Testis (tissue), 2 donors: ENCODE measurements at regions not wholly inside any gene's neighbourhood (a gene's known extent, or its start where the extent isn't known, plus 50 kb on each side); places are given as distances from the start of the nearest gene placed in this dataset.

Experiments
- DNase-seq: peaks from one replicate; pipeline ENCODE4 v3.0.0-alpha.2; 2019
- H3K27ac ChIP-seq, 2 donors: fragments of 200-600 bp; sonication (generic); one replicate each; pipeline ENCODE4 v1.5.1; 2019
- H3K27me3 ChIP-seq: fragments of 200-600 bp; sonication (generic); one replicate; pipeline ENCODE4 v1.5.1; 2019
- H3K36me3 ChIP-seq: fragments of 200-600 bp; sonication (generic); one replicate; pipeline ENCODE4 v1.5.1; 2017; ENCODE audit warnings: low read depth; ENCODE audit errors: missing control alignments
- H3K4me1 ChIP-seq: fragments of 200-600 bp; sonication (generic); one replicate; pipeline ENCODE4 v1.5.1; 2019
- H3K4me3 ChIP-seq, 2 donors: fragments of 200-600 bp; sonication (generic); one replicate each; pipeline ENCODE4 v1.5.1; 2017 to 2019
- H3K9me3 ChIP-seq: fragments of 200-600 bp; sonication (generic); one replicate; pipeline ENCODE4 v1.5.1; 2017
- POLR2A ChIP-seq: fragments of 450-650 bp; IDR thresholded peaks from one replicate; pipeline ENCODE4 v1.6.1; 2017; ENCODE audit warnings: antibody characterized with exemption, mild to moderate bottlenecking, moderate library complexity
- WGBS, 2 donors: methylation state at CpG; one replicate each; pipeline ENCODE4 v1.1.5; 2018; 5-methylcytosine and 5-hydroxymethylcytosine counted together
- intact Hi-C: fragments of 100-400 bp; cut with DNase I; formaldehyde crosslinking; loops from one replicate; pipeline ENCODE4 v1.15.1; 2023; ENCODE audit warnings: low total_unique reads
- TF ChIP-seq, protein P1 (sequence below), 3 experiments: fragments of 450-650 bp in 2 of 3; fragments of 200-600 bp in 1 of 3; sonication (generic) in 1 of 3; IDR thresholded peaks; one replicate each; pipeline ENCODE4 v1.5.1; 2016 to 2019; ENCODE audit warnings: antibody characterized with exemption in 3 of 3, mild to moderate bottlenecking in 2 of 3, moderate library complexity in 1 of 3

DNA sequence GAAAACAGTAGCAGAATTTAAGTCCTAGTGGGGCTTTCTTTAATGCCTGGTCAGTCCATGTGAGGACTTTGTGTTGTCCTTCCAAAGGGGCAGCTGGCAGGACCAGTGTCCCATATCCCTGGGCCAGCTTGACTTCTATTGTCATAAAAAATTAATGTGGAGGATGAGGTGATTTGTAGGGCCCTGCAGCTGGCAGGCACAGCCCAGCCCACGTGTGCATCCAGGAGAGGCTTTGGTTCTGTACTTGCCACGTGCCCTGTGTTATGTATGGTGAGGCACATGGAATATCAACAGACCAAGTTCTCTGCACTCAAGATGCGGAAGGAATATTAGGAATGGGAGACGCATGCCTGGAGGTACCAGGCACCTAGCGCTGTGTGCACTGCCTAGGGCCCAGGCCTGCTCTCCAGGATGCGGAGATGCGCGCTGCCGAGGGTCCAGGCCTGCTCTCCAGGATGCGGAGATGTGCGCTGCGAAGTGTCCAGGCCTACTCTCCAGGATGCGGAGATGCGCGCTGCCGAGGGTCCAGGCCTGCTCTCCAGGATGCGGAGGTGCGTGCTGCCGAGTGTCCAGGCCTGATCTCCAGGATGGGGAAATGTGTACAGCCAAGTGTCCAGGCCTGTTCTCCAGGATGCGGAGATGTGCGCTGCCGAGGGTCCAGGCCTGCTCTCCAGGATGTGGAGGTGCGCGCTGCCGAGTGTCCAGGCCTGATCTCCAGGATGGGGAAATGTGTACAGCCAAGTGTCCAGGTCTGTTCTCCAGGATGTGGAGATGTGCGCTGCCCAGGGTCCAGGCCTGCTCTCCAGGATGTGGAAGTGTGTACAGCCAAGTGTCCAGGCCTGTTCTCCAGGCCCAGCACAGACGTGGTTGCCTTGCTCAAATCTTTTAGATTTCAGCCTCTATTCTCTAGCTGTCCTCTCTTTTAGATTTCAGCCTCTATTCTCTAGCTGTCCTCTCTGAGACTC lies 183.3 kb upstream of the ROPN1 start:
- WGBS, 2 donors: 91 to 96% methylated on average over 23 to 27 of the region's 27 CpGs
- intact Hi-C loops: no loop called here
- no peaks in the 10 kb centered on the region for H3K9me3 ChIP-seq

DNA sequence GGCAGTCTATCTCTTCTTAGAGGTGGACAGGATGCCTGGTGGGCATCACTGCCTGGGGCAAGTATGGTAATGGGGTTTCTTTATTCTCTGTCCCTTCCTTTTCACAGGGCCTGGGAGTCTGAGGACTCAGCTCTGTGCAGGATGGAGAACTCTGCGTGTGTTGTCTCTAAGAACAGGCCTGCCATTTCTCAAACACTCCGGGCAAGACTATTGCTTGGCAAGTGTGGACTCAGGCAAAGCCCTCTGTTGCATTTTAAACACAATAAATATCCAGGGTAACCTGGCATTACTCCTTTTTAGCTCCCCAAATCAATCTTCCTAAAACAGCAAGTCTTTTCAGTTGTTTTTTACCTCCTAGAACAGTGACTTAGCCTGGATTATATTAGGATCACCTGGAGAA lies 185.1 kb upstream of the ROPN1 start:
- TF ChIP-seq, protein P1, sequence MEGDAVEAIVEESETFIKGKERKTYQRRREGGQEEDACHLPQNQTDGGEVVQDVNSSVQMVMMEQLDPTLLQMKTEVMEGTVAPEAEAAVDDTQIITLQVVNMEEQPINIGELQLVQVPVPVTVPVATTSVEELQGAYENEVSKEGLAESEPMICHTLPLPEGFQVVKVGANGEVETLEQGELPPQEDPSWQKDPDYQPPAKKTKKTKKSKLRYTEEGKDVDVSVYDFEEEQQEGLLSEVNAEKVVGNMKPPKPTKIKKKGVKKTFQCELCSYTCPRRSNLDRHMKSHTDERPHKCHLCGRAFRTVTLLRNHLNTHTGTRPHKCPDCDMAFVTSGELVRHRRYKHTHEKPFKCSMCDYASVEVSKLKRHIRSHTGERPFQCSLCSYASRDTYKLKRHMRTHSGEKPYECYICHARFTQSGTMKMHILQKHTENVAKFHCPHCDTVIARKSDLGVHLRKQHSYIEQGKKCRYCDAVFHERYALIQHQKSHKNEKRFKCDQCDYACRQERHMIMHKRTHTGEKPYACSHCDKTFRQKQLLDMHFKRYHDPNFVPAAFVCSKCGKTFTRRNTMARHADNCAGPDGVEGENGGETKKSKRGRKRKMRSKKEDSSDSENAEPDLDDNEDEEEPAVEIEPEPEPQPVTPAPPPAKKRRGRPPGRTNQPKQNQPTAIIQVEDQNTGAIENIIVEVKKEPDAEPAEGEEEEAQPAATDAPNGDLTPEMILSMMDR (IDR thresholded peaks at IDR 0.05): no peak
- TF ChIP-seq POLR2A: no peak
- DNase-seq: no peak
- Histone ChIP-seq H3K36me3 (no peaks in the 10 kb centered on the region), H3K27me3 (no peaks in the 10 kb centered on the region), H3K4me3 (no peak overlapping the region), H3K27ac (no peak overlapping the region), H3K4me1 (no peaks in the 10 kb centered on the region), H3K9me3 (no peaks in the 10 kb centered on the region)
- intact Hi-C loops: no loop called here
- 69 to 92% methylated on average over 2 of the region's 2 CpGs for WGBS, 2 donors

More for the DNA sequence above, 183.3 kb upstream of the ROPN1 start:
- TF ChIP-seq, protein P1 (IDR thresholded peaks at IDR 0.05): no peak
- TF ChIP-seq POLR2A: no peak
- Histone ChIP-seq H3K4me3 (no peak overlapping the region), H3K36me3 (no peaks in the 10 kb centered on the region), H3K4me1 (no peaks in the 10 kb centered on the region), H3K27ac (no peak overlapping the region), H3K27me3 (no peaks in the 10 kb centered on the region)
- DNase-seq: no peak

DNA sequence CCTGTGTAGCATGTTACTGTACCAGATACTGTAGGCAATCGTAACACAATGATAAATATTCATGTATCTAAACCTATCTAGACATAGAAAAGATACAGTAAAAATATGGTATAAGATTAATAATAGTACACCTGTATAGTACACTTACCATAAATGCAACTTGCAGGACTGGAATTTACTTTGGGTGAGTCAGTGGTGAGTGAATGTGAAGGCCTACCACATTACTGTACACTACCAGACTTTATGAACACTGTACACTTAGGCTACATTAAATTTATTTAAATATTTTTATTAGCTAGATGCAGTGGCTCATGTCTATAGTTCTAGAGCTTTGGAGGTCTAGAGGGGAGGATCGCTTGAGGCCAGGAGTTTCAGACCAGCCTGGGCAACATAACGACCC lies 186.6 kb upstream of the ROPN1 start:
- WGBS, 2 donors: 93 to 97% methylated on average over 3 of the region's 3 CpGs
- no peaks in the 10 kb centered on the region for H3K4me1 ChIP-seq
- no peaks in the 10 kb centered on the region for H3K9me3 ChIP-seq
- H3K36me3 ChIP-seq: no peaks in the 10 kb centered on the region
- H3K27me3 ChIP-seq: no peaks in the 10 kb centered on the region
- H3K27ac ChIP-seq: no peak overlapping the region
- H3K4me3 ChIP-seq: no peak overlapping the region
- intact Hi-C loops: no loop called here
- no peak for DNase-seq
- TF ChIP-seq, protein P1 (IDR thresholded peaks at IDR 0.05): no peak
- no peak for TF ChIP-seq POLR2A

DNA sequence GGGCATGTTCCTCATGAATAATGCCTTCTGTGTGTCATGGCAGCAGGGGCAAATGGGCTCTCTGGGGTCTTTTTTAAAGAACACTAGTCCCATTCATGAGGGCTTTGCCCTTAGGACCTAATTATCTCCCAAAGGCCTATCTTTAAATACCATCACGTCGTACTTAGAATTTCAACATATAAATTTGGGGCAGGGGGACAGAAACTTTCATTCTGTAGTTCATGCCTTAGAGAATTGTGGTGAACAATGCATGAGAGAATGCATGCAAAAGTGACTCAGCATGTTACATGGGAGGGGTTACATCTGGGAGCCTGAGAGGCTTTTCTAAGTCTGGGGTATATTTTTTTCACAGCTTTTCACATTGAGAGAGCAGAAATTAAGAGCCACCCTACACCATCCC lies 208.5 kb upstream of the ROPN1 start:
- no peaks in the 10 kb centered on the region for H3K9me3 ChIP-seq
- H3K27ac ChIP-seq: no peak overlapping the region
- peaks cover 35% of the 10 kb centered on the region for H3K4me1 ChIP-seq
- WGBS, 2 donors: 89% methylated on average over 2 of the region's 2 CpGs
- no peak overlapping the region for H3K4me3 ChIP-seq
- DNase-seq: no peak
- intact Hi-C loops: no loop called here
- TF ChIP-seq, protein P1 (IDR thresholded peaks at IDR 0.05): no peak
- TF ChIP-seq POLR2A: no peak
- H3K36me3 ChIP-seq: no peaks in the 10 kb centered on the region
- no peaks in the 10 kb centered on the region for H3K27me3 ChIP-seq
